ENCODE measurements at regions not wholly inside any gene's neighbourhood (a gene's known extent, or its start where the extent isn't known, plus 50 kb on each side); places are given as distances from the start of the nearest gene placed in this dataset.
"Not testable (repeated sequence)": the region's sequence is repeated elsewhere in the genome, so short reads cannot be mapped to it uniquely, and the experiment has no call there.

GRCh38 chr10:121373411-121373810, 224.8 kb downstream of the FGFR2 start:
- DNase-seq (ENCODE audit: low read depth in 2 of 2): no peak
- TF ChIP-seq CTCF (IDR thresholded peaks at IDR 0.05; ENCODE audit: low read depth, low read length): no peak
- H3K4me3 ChIP-seq (replicated peaks in 1 of 2; ENCODE audit: low read depth in 2 of 2, low read length in 2 of 2): no peak overlapping the region

- H3K4me3 ChIP-seq (replicated peaks in 1 of 2; ENCODE audit: low read depth in 2 of 2, low read length in 2 of 2): no peak overlapping the region
- DNase-seq (ENCODE audit: low read depth in 2 of 2): no peak
- TF ChIP-seq CTCF (IDR thresholded peaks at IDR 0.05; ENCODE audit: low read depth, low read length): no peak
These were observed 224.1 kb downstream of the FGFR2 start for GRCh38 chr10:121374121-121374520.

GRCh38 chr10:121375172-121375571, 223.1 kb downstream of the FGFR2 start:
- TF ChIP-seq CTCF (IDR thresholded peaks at IDR 0.05; ENCODE audit: low read depth, low read length): no peak
- no peak overlapping the region for H3K4me3 ChIP-seq (replicated peaks in 1 of 2; ENCODE audit: low read depth in 2 of 2, low read length in 2 of 2)
- no peak for DNase-seq (ENCODE audit: low read depth in 2 of 2)

- no peak for TF ChIP-seq CTCF (IDR thresholded peaks at IDR 0.05; ENCODE audit: low read depth, low read length)
- DNase-seq (ENCODE audit: low read depth in 2 of 2): no peak
- no peak overlapping the region for H3K4me3 ChIP-seq (replicated peaks in 1 of 2; ENCODE audit: low read depth in 2 of 2, low read length in 2 of 2)
These were observed 219.9 kb downstream of the FGFR2 start for GRCh38 chr10:121378251-121378801.

- no peak for DNase-seq (ENCODE audit: low read depth in 2 of 2)
- no peak for TF ChIP-seq CTCF (IDR thresholded peaks at IDR 0.05; ENCODE audit: low read depth, low read length)
- H3K4me3 ChIP-seq (replicated peaks in 1 of 2; ENCODE audit: low read depth in 2 of 2, low read length in 2 of 2): no peak overlapping the region
These were observed 219.2 kb downstream of the FGFR2 start for GRCh38 chr10:121379013-121379412.

GRCh38 chr10:121380211-121380610, 218.0 kb downstream of the FGFR2 start:
- no peak for TF ChIP-seq CTCF (IDR thresholded peaks at IDR 0.05; ENCODE audit: low read depth, low read length)
- H3K4me3 ChIP-seq (replicated peaks in 1 of 2; ENCODE audit: low read depth in 2 of 2, low read length in 2 of 2): no peak overlapping the region
- DNase-seq (ENCODE audit: low read depth in 2 of 2): no peak

- not testable (repeated sequence) for DNase-seq (ENCODE audit: low read depth in 2 of 2)
These were observed 216.2 kb downstream of the FGFR2 start for GRCh38 chr10:121382029-121382520.

More at GRCh38 chr10:121382029-121382520, 216.2 kb downstream of the FGFR2 start:
- not testable (repeated sequence) for H3K4me3 ChIP-seq (replicated peaks in 1 of 2; ENCODE audit: low read depth in 2 of 2, low read length in 2 of 2)

Data from cardiac fibroblast (primary cell).